Upper lobe of right lung (tissue), 1 donor: ENCODE measurements at regions not wholly inside any gene's neighbourhood (a gene's known extent, or its start where the extent isn't known, plus 50 kb on each side); places are given as distances from the start of the nearest gene placed in this dataset.
A peak's percentile ranks its signal among the peaks of the same experiment; 100 is the strongest.

Source experiments
- ATAC-seq: fragments of 200-7000 bp; cut with Tn5 transposase; one replicate; pipeline ENCODE4 v1.9.1; 2020; ENCODE audit warnings: mild to moderate bottlenecking, moderate library complexity
- DNase-seq: peaks from one replicate; pipeline ENCODE4 v3.0.0-alpha.2; 2020
- H3K27ac ChIP-seq: fragments of 200-600 bp; one replicate; pipeline ENCODE4 v1.8.0; 2022
- H3K27me3 ChIP-seq: fragments of 200-600 bp; one replicate; pipeline ENCODE4 v1.8.0; 2022; ENCODE audit warnings: mild to moderate bottlenecking
- H3K36me3 ChIP-seq: fragments of 200-600 bp; one replicate; pipeline ENCODE4 v1.8.0; 2022
- H3K4me1 ChIP-seq: fragments of 200-600 bp; one replicate; pipeline ENCODE4 v1.8.0; 2022
- H3K4me3 ChIP-seq: fragments of 200-600 bp; one replicate; pipeline ENCODE4 v1.8.0; 2022; ENCODE audit warnings: mild to moderate bottlenecking
- H3K9me3 ChIP-seq: fragments of 200-600 bp; one replicate; pipeline ENCODE4 v1.8.0; 2022
- intact Hi-C: fragments of 100-400 bp; cut with DNase I; formaldehyde crosslinking; loops from one replicate; pipeline ENCODE4 v1.11.0; 2022
- TF ChIP-seq, protein P1 (sequence below): fragments of 200-600 bp; IDR thresholded peaks from one replicate; pipeline ENCODE4 v1.8.0; 2022; ENCODE audit warnings: antibody characterized with exemption
- donor health status: DM: no; HTN: yes; CAD: no; lungs with severe emphysema.

DNA sequence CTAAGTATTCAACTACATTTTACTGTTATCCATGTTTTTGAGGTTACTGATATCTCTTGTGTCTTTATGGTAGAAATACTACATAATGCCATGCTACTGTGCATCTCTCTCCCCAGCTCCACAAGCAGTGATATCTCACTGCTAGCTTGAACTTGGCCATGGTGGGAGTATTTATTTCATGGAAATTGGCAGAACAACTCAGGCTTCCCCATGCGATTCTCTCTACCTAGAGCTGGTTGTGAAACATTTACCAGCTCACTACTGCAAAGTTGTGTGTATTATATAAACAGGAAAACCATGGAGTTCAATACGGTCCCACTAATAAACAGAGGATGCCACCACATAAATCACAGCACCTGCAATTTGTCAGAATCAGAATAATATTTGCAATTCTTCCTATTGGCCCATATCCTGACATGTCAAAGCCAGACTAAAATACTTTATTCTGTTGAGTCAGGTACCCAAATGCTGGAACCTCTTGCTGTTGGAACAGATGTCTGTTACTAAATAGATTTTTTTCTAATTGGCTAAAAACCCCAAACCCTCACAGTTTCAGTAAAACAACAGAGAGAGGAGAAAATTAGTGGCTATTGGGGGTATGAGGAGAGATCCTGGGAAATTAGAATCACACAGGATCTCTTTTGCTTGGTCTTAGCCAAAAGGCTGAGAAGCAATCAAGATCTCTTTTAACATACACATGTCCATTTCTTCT lies 91.4 kb upstream of the SLC10A2 start:
- H3K4me3 ChIP-seq = no peak overlapping the region
- H3K9me3 ChIP-seq = no peaks in the 10 kb centered on the region
- H3K27me3 ChIP-seq = no peaks in the 10 kb centered on the region
- no peak for ATAC-seq
- no peaks in the 10 kb centered on the region for H3K4me1 ChIP-seq
- intact Hi-C loops = no loop called here
- TF ChIP-seq, protein P1, sequence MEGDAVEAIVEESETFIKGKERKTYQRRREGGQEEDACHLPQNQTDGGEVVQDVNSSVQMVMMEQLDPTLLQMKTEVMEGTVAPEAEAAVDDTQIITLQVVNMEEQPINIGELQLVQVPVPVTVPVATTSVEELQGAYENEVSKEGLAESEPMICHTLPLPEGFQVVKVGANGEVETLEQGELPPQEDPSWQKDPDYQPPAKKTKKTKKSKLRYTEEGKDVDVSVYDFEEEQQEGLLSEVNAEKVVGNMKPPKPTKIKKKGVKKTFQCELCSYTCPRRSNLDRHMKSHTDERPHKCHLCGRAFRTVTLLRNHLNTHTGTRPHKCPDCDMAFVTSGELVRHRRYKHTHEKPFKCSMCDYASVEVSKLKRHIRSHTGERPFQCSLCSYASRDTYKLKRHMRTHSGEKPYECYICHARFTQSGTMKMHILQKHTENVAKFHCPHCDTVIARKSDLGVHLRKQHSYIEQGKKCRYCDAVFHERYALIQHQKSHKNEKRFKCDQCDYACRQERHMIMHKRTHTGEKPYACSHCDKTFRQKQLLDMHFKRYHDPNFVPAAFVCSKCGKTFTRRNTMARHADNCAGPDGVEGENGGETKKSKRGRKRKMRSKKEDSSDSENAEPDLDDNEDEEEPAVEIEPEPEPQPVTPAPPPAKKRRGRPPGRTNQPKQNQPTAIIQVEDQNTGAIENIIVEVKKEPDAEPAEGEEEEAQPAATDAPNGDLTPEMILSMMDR = no peak
- no peak for DNase-seq
- no peaks in the 10 kb centered on the region for H3K36me3 ChIP-seq
- H3K27ac ChIP-seq = no peak overlapping the region

DNA sequence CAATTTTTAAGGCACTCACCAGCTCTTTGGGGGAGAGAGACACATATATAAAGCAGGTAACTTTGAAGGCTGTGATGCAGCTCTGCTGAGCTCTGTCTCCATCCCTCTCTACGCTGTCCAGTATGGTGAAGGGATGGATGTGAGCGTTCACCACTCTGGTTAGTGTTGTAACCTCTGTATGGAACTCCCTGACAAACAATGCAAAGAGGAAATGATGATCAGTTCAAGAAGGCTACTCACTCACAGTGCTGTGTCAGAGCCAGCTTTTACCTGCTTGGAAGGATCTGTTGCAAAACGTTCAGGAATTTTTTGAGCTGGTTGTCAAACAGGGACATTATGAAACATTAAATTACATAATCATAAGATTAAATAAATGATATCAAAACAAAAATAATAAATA lies 90.8 kb upstream of the SLC10A2 start:
- Histone ChIP-seq H3K9me3 (no peaks in the 10 kb centered on the region), H3K27ac (no peak overlapping the region), H3K27me3 (no peaks in the 10 kb centered on the region), H3K36me3 (no peaks in the 10 kb centered on the region), H3K4me3 (no peak overlapping the region), H3K4me1 (no peaks in the 10 kb centered on the region)
- TF ChIP-seq, protein P1 = no peak
- DNase-seq = no peak
- intact Hi-C loops = no loop called here
- ATAC-seq = peak; percentile 12

DNA sequence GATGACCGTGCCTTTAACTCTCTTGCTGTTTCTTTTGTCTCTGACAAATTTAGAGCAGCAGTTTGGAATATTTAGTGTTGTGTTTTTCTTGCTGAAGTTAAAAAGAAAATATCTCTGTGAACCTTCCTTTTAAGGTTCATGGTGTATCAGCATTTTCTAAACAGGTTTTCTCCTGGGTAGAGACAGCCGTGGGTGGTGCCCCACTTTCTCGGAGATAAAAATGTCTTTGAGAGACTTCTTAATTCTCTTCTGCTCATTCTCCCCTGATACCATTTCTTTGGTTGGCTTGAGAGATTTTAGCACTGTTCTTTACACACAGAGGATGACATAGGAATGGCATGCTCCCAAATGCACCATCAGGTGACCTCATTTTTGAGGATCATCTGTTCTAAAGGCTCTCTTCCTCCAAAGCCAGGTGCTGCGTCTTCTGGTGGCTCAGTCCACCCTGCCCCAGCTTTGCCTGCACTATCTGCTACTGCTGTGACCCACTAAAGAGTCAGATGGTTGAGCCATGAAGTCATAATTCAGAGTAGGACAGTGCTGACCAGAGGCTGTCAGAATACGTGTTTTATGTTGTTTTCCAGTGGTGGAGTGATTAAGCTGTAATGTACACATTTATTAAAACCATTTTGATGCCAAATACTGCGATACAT lies 90.3 kb upstream of the SLC10A2 start:
- Histone ChIP-seq H3K36me3 (no peaks in the 10 kb centered on the region), H3K9me3 (no peaks in the 10 kb centered on the region), H3K27ac (no peak overlapping the region), H3K4me1 (no peaks in the 10 kb centered on the region), H3K4me3 (no peak overlapping the region), H3K27me3 (no peaks in the 10 kb centered on the region)
- TF ChIP-seq, protein P1 = no peak
- no peak for ATAC-seq
- DNase-seq = no peak
- intact Hi-C loops = no loop called here

DNA sequence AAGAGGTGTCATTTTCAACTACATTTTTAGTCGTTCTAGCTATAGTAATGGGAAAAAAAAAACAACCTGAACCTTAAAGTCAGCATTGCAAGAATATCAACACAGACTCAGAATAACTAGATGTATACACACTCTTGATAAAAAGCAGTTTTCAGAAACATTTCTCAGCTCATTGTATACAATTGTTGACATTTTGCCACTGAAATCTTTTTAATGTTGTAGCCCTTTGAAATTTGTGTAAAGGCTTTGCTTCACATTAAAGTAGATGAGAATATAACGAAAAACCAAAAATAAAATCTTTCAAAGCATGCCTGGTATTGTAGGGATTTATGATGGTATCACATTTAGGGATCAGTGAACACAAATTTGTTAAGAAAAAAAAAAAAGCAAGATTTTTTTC lies 87.2 kb upstream of the SLC10A2 start:
- ATAC-seq (no peak), DNase-seq (no peak)
- Histone ChIP-seq H3K36me3 (no peaks in the 10 kb centered on the region), H3K27me3 (no peaks in the 10 kb centered on the region), H3K27ac (no peak overlapping the region), H3K4me1 (no peaks in the 10 kb centered on the region), H3K4me3 (no peak overlapping the region), H3K9me3 (no peaks in the 10 kb centered on the region)
- TF ChIP-seq, protein P1 = no peak
- intact Hi-C loops = no loop called here

DNA sequence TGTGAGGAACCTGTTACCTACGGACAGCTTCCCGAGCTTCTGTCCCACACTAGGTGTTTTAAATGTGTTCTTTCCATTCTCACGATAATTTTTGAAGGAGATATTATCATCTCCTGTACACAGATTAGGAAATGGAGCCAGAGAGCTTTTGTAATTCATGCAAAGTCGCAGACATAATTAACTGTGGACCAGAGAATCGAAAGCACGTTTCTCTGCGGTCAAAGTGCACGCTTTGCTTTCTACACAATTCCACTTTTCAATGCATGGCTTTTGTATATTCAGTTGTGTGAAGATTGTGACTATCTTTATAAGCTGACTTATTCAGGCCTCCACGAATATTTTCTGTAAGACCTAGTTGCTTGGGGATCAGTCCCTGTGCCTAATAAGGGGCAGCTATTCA lies 81.7 kb upstream of the SLC10A2 start:
- no peaks in the 10 kb centered on the region for H3K36me3 ChIP-seq
- no peak overlapping the region for H3K27ac ChIP-seq
- H3K9me3 ChIP-seq = no peaks in the 10 kb centered on the region
- H3K27me3 ChIP-seq = no peaks in the 10 kb centered on the region
- DNase-seq (no peak), ATAC-seq (no peak)
- H3K4me3 ChIP-seq = no peak overlapping the region
- intact Hi-C loops = no loop called here
- TF ChIP-seq, protein P1 = no peak
- H3K4me1 ChIP-seq = no peaks in the 10 kb centered on the region
